ENCODE measurements at regions not wholly inside any gene's neighbourhood (a gene's known extent, or its start where the extent isn't known, plus 50 kb on each side); places are given as distances from the start of the nearest gene placed in this dataset.

- TF ChIP-seq CTCF (conservative IDR thresholded peaks at IDR 0.05 in 1 of 2, IDR thresholded peaks at IDR 0.05 in 1 of 2; ENCODE audit: extremely low read depth in 1 of 2, insufficient read depth in 1 of 2, low read depth in 1 of 2, low read length in 2 of 2) (no peak), EZH2 (IDR thresholded peaks at IDR 0.05; ENCODE audit: borderline replicate concordance, low read length) (no peak)
Measured at GRCh38 chr10:130487566-130487965, 351.4 kb downstream of the GLRX3 start.
